ENCODE measurements at regions not wholly inside any gene's neighbourhood (a gene's known extent, or its start where the extent isn't known, plus 50 kb on each side); places are given as distances from the start of the nearest gene placed in this dataset.

GRCh38 chr10:128633864-128634540, 507.8 kb upstream of the MKI67 start:
- TF ChIP-seq CTCF (IDR thresholded peaks at IDR 0.05) (no peak), POLR2A (IDR thresholded peaks at IDR 0.05) (no peak)
